ENCODE measurements at regions not wholly inside any gene's neighbourhood (a gene's known extent, or its start where the extent isn't known, plus 50 kb on each side); places are given as distances from the start of the nearest gene placed in this dataset.

- no peak for DNase-seq (ENCODE audit: low read depth)
- TF ChIP-seq CTCF (conservative IDR thresholded peaks at IDR 0.05; ENCODE audit: low read length): no peak
- no peak overlapping the region for H3K4me3 ChIP-seq (ENCODE audit: low read length)
These were observed 54.0 kb upstream of the CNOT6 start for GRCh38 chr5:180439911-180440769.

GRCh38 chr5:180441564-180442051 is 52.6 kb upstream of the CNOT6 start:
- no peak overlapping the region for H3K4me3 ChIP-seq (ENCODE audit: low read length)
- no peak for TF ChIP-seq CTCF (conservative IDR thresholded peaks at IDR 0.05; ENCODE audit: low read length)
- peak; percentile 35 for DNase-seq (ENCODE audit: low read depth)

Data from AG10803 (cell line).